GM12878 (cell line): ENCODE measurements at regions not wholly inside any gene's neighbourhood (a gene's known extent, or its start where the extent isn't known, plus 50 kb on each side); places are given as distances from the start of the nearest gene placed in this dataset.

ENCODE experiments used
- ATAC-seq: fragments of 200-7000 bp; cut with Tn5 transposase; 3 replicates; pipeline ENCODE4 v1.9.1; 2020; ENCODE audit warnings: mild to moderate bottlenecking, moderate library complexity
- BruUV-seq: library from RNA; stranded (reverse); fragments of 400-500 nt; replicated peaks from 2 replicates; lab custom pipeline; 2021; lab: Mats Ljungman, UMichigan
- CTCF ChIA-PET: fragments of 300-600 bp; sonication (Branson Sonifier 250); formaldehyde crosslinking; extraction: SDS; loops from one replicate; lab custom pipeline; 2021; ENCODE audit warnings: inconsistent platforms; lab: Yijun Ruan, JAX
- POLR2A ChIA-PET: fragments of 350-600 bp; formaldehyde crosslinking; extraction: SDS; loops from one replicate; lab custom pipeline; 2021; ENCODE audit warnings: inconsistent platforms; lab: Charles Lee
- RAD21 ChIA-PET: fragments of 300-600 bp; sonication (Branson Sonifier 250); formaldehyde crosslinking; loops from one replicate; lab custom pipeline; 2023; ENCODE audit warnings: antibody characterized with exemption; ENCODE audit not compliant: unreplicated experiment; lab: Charles Lee
- SMC1A ChIA-PET: fragments of 300-600 bp; sonication (Branson Sonifier 250); formaldehyde crosslinking; loops from one replicate; lab custom pipeline; 2023; ENCODE audit not compliant: unreplicated experiment, uncharacterized antibody; lab: Charles Lee
- DNase-seq: peaks from one replicate; pipeline ENCODE4 v3.0.0-alpha.2; 2011; ENCODE audit warnings: low read depth, low spot score
- FAIRE-seq: peaks from 3 replicates; lab custom pipeline; 2011; peaks lifted over from hg19 to GRCh38; lab: Jason Lieb, UNC
- H2AFZ ChIP-seq: 2 replicates; pipeline ENCODE4 v1.6.0; 2011; ENCODE audit warnings: low read depth, low read length, control low read depth; ENCODE audit not compliant: control insufficient read depth
- H3K27ac ChIP-seq: 2 replicates; pipeline ENCODE4 v1.5.1; 2011; ENCODE audit warnings: control low read depth; ENCODE audit not compliant: control insufficient read depth, insufficient read depth
- H3K27me3 ChIP-seq, 2 experiments: replicated peaks in 1 of 2; 2 replicates each; pipeline versions ENCODE4 v1.6.0 to v1.6.1; 2011; ENCODE audit warnings: low read length in 1 of 2; ENCODE audit not compliant: control insufficient read depth in 2 of 2, insufficient read depth in 2 of 2
- H3K36me3 ChIP-seq, 2 experiments: 2 replicates each; pipeline ENCODE4 v1.5.1; 2011; ENCODE audit warnings: low read length in 1 of 2; ENCODE audit not compliant: control insufficient read depth in 2 of 2, insufficient read depth in 2 of 2
- H3K4me1 ChIP-seq: 2 replicates; pipeline ENCODE4 v1.6.1; 2011; ENCODE audit warnings: mild to moderate bottlenecking, low read length, moderate library complexity, mixed read lengths; ENCODE audit not compliant: control insufficient read depth, insufficient read depth
- H3K4me2 ChIP-seq: 2 replicates; pipeline ENCODE4 v1.6.0; 2011; ENCODE audit warnings: control low read depth; ENCODE audit not compliant: control insufficient read depth, insufficient read depth
- H3K4me3 ChIP-seq: fragments of 200-600 bp; sonication (generic); 2 replicates; pipeline ENCODE4 v1.5.1; 2016
- H3K79me2 ChIP-seq: 2 replicates; pipeline ENCODE4 v1.6.0; 2011; ENCODE audit warnings: low read length; ENCODE audit not compliant: control insufficient read depth, insufficient read depth
- H3K9ac ChIP-seq: 2 replicates; pipeline ENCODE4 v1.8.0; 2011; ENCODE audit warnings: low read length, control low read depth, mixed read lengths; ENCODE audit not compliant: control insufficient read depth, insufficient read depth
- H3K9me3 ChIP-seq: replicated peaks from 3 replicates; pipeline ENCODE4 v1.5.1; 2011; ENCODE audit warnings: mild to moderate bottlenecking, low read length; ENCODE audit not compliant: control insufficient read depth, insufficient read depth
- H4K20me1 ChIP-seq: 2 replicates; pipeline ENCODE4 v1.6.0; 2011; ENCODE audit not compliant: control insufficient read depth, insufficient read depth
- BACH1 ChIP-seq: fragments of 450-650 bp; IDR thresholded peaks from 2 replicates; pipeline ENCODE4 v1.6.1; 2017; ENCODE audit warnings: mild to moderate bottlenecking, borderline replicate concordance
- EP300 ChIP-seq, 2 experiments: fragments of 150-350 bp in 1 of 2; IDR thresholded peaks; 2 replicates each; pipeline ENCODE4 v1.6.1; 2011 to 2012; ENCODE audit warnings: low read depth in 2 of 2, low read length in 2 of 2, borderline replicate concordance in 1 of 2, improper control_type of control experiment in 1 of 2, inconsistent platforms in 1 of 2; ENCODE audit not compliant: control insufficient read depth in 1 of 2
- MYB ChIP-seq: fragments of 150-350 bp; IDR thresholded peaks from 2 replicates; pipeline ENCODE4 v1.6.1; 2014; ENCODE audit warnings: mild to moderate bottlenecking, low read depth, low read length, borderline replicate concordance
- POLR2AphosphoS2 ChIP-seq: IDR thresholded peaks from 2 replicates; pipeline ENCODE4 v1.6.1; 2011; ENCODE audit warnings: low read depth, mild to moderate bottlenecking, low read length, improper control_type of control experiment, moderate library complexity
- POU2F2 ChIP-seq: IDR thresholded peaks from 3 replicates; pipeline ENCODE4 v1.6.1; 2011; ENCODE audit warnings: low read depth, mild to moderate bottlenecking, low read length, borderline replicate concordance
- RB1 ChIP-seq: fragments of 450-650 bp; formaldehyde crosslinking; IDR thresholded peaks from 2 replicates; pipeline ENCODE4 v1.6.1; 2017; ENCODE audit warnings: mild to moderate bottlenecking, borderline replicate concordance
- SMAD5 ChIP-seq: IDR thresholded peaks from 2 replicates; pipeline ENCODE4 v1.6.1; 2016; ENCODE audit warnings: antibody characterized with exemption, low read depth
- TCF3 ChIP-seq: IDR thresholded peaks from 2 replicates; pipeline ENCODE4 v1.6.1; 2012; ENCODE audit warnings: low read depth, mild to moderate bottlenecking, low read length, borderline replicate concordance; ENCODE audit not compliant: insufficient read depth
- ZNF384 ChIP-seq: IDR thresholded peaks from 2 replicates; pipeline ENCODE4 v1.6.1; 2012; ENCODE audit warnings: low read depth, mild to moderate bottlenecking, low read length, improper control_type of control experiment, borderline replicate concordance
- WGBS: methylation state at CpG from one replicate; pipeline ENCODE4 v1.1.6; 2016; ENCODE audit warnings: low lambda C conversion rate; ENCODE audit not compliant: insufficient replicate concordance, insufficient coverage; ENCODE audit errors: missing lambda C conversion rate; 5-methylcytosine and 5-hydroxymethylcytosine counted together
- in situ Hi-C: fragments of 300-500 bp; cut with MboI; formaldehyde crosslinking; loops from 9 replicates; pipeline ENCODE4 v1.14.3; 2018; ENCODE audit warnings: mixed read lengths
- intact Hi-C: fragments of 100-400 bp; cut with micrococcal nuclease; formaldehyde crosslinking; loops from one replicate; pipeline ENCODE4 v1.14.2; 2022; ENCODE audit not compliant: unreplicated experiment
- TF ChIP-seq, protein P1 (sequence below): fragments of 450-650 bp; IDR thresholded peaks from 2 replicates; pipeline ENCODE4 v1.6.1; 2016; ENCODE audit warnings: mild to moderate bottlenecking, moderate library complexity, borderline replicate concordance
- TF ChIP-seq, protein P2 (sequence below): fragments of 150-350 bp; IDR thresholded peaks from 2 replicates; pipeline ENCODE4 v1.6.1; 2016; ENCODE audit warnings: low read depth, low read length
- TF ChIP-seq, protein P3 (sequence below): fragments of 450-650 bp; formaldehyde crosslinking; IDR thresholded peaks from 2 replicates; pipeline ENCODE4 v1.4.0; 2022; ENCODE audit warnings: mild to moderate bottlenecking, moderate library complexity

DNA sequence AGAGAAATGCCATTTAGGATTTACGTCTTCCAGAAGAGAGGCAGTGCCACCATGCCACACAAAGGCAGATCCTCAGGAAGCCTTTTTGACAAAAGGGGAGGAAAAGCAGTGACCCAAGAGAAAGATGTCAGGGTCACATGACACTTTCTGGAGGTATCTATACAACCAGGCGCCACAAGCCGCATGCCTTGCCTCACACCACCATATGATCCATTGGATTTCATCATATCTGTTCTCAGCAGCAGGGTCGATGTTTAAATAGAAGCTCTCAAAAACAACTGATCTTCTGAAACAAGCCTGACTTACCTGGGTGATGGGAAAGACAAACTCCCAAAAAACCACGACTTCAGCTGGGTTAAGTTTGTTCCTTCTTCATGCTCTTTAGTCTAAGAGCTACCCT is 52.5 kb upstream of the UNC5B start:
- H3K27ac ChIP-seq: no peak overlapping the region
- H3K36me3 ChIP-seq: no peaks in the 10 kb centered on the region
- no peaks in the 10 kb centered on the region for H3K4me1 ChIP-seq
- no peaks in the 10 kb centered on the region for H3K79me2 ChIP-seq
- DNase-seq: no peak
- WGBS: 0% methylated on average over 5 of the region's 5 CpGs
- intact Hi-C loops (no loop called here), in situ Hi-C loops (no loop called here)
- H3K4me2 ChIP-seq: no peak overlapping the region
- no peaks in the 10 kb centered on the region for H4K20me1 ChIP-seq
- no peaks in the 10 kb centered on the region; a peak in 1 of 4 replicates for H3K27me3 ChIP-seq
- H3K4me3 ChIP-seq: no peak overlapping the region
- FAIRE-seq: no peak
- no peak overlapping the region for H3K9ac ChIP-seq
- ChIA-PET RAD21 (no interaction called here), CTCF (no interaction called here), POLR2A (interaction anchor here (0.6 kb wide), 1 partner anchor 29 kb away, joined by 4 read pairs; no protein-coding TSS in a partner anchor), SMC1A (no interaction called here)
- BruUV-seq: no TSS peak
- ATAC-seq: no peak
- H2AFZ ChIP-seq: no peak overlapping the region
- no peaks in the 10 kb centered on the region for H3K9me3 ChIP-seq
- TF ChIP-seq, protein P1, sequence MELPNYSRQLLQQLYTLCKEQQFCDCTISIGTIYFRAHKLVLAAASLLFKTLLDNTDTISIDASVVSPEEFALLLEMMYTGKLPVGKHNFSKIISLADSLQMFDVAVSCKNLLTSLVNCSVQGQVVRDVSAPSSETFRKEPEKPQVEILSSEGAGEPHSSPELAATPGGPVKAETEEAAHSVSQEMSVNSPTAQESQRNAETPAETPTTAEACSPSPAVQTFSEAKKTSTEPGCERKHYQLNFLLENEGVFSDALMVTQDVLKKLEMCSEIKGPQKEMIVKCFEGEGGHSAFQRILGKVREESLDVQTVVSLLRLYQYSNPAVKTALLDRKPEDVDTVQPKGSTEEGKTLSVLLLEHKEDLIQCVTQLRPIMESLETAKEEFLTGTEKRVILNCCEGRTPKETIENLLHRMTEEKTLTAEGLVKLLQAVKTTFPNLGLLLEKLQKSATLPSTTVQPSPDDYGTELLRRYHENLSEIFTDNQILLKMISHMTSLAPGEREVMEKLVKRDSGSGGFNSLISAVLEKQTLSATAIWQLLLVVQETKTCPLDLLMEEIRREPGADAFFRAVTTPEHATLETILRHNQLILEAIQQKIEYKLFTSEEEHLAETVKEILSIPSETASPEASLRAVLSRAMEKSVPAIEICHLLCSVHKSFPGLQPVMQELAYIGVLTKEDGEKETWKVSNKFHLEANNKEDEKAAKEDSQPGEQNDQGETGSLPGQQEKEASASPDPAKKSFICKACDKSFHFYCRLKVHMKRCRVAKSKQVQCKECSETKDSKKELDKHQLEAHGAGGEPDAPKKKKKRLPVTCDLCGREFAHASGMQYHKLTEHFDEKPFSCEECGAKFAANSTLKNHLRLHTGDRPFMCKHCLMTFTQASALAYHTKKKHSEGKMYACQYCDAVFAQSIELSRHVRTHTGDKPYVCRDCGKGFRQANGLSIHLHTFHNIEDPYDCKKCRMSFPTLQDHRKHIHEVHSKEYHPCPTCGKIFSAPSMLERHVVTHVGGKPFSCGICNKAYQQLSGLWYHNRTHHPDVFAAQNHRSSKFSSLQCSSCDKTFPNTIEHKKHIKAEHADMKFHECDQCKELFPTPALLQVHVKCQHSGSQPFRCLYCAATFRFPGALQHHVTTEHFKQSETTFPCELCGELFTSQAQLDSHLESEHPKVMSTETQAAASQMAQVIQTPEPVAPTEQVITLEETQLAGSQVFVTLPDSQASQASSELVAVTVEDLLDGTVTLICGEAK: no peak
- TF ChIP-seq POU2F2: no peak
- TF ChIP-seq RB1: no peak
- TF ChIP-seq ZNF384: no peak
- TF ChIP-seq EP300 (IDR thresholded peaks at IDR 0.05; ENCODE audit: borderline replicate concordance in 1 of 2, control insufficient read depth in 1 of 2, low read depth in 2 of 2, low read length in 2 of 2): no peak
- TF ChIP-seq MYB: no peak
- no peak for TF ChIP-seq SMAD5
- TF ChIP-seq, protein P2, sequence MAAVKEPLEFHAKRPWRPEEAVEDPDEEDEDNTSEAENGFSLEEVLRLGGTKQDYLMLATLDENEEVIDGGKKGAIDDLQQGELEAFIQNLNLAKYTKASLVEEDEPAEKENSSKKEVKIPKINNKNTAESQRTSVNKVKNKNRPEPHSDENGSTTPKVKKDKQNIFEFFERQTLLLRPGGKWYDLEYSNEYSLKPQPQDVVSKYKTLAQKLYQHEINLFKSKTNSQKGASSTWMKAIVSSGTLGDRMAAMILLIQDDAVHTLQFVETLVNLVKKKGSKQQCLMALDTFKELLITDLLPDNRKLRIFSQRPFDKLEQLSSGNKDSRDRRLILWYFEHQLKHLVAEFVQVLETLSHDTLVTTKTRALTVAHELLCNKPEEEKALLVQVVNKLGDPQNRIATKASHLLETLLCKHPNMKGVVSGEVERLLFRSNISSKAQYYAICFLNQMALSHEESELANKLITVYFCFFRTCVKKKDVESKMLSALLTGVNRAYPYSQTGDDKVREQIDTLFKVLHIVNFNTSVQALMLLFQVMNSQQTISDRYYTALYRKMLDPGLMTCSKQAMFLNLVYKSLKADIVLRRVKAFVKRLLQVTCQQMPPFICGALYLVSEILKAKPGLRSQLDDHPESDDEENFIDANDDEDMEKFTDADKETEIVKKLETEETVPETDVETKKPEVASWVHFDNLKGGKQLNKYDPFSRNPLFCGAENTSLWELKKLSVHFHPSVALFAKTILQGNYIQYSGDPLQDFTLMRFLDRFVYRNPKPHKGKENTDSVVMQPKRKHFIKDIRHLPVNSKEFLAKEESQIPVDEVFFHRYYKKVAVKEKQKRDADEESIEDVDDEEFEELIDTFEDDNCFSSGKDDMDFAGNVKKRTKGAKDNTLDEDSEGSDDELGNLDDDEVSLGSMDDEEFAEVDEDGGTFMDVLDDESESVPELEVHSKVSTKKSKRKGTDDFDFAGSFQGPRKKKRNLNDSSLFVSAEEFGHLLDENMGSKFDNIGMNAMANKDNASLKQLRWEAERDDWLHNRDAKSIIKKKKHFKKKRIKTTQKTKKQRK: no peak
- no peak for TF ChIP-seq POLR2AphosphoS2
- TF ChIP-seq BACH1: no peak
- no peak for TF ChIP-seq TCF3
- TF ChIP-seq, protein P3, sequence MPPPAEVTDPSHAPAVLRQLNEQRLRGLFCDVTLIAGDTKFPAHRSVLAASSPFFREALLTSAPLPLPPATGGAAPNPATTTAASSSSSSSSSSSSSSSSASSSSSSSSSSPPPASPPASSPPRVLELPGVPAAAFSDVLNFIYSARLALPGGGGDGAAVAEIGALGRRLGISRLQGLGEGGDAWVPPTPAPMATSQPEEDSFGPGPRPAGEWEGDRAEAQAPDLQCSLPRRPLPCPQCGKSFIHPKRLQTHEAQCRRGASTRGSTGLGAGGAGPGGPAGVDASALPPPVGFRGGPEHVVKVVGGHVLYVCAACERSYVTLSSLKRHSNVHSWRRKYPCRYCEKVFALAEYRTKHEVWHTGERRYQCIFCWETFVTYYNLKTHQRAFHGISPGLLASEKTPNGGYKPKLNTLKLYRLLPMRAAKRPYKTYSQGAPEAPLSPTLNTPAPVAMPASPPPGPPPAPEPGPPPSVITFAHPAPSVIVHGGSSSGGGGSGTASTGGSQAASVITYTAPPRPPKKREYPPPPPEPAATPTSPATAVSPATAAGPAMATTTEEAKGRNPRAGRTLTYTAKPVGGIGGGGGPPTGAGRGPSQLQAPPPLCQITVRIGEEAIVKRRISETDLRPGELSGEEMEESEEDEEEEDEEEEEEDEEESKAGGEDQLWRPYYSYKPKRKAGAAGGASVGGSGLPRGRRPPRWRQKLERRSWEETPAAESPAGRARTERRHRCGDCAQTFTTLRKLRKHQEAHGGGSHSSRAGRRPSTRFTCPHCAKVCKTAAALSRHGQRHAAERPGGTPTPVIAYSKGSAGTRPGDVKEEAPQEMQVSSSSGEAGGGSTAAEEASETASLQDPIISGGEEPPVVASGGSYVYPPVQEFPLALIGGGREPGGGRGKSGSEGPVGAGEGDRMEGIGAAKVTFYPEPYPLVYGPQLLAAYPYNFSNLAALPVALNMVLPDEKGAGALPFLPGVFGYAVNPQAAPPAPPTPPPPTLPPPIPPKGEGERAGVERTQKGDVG (CRISPR knock-in tag): no peak
